Dermis microvascular lymphatic vessel endothelial cell (primary cell): ENCODE measurements at regions not wholly inside any gene's neighbourhood (a gene's known extent, or its start where the extent isn't known, plus 50 kb on each side); places are given as distances from the start of the nearest gene placed in this dataset.
"Not testable (repeated sequence)": the region's sequence is repeated elsewhere in the genome, so short reads cannot be mapped to it uniquely, and the experiment has no call there.

Experiments used
- DNase-seq, 2 donors: peaks; one replicate each; pipeline versions ENCODE4 v3.0.0 to v3.0.0-alpha.2; 2010; ENCODE audit warnings: low read depth in 2 of 2

- DNase-seq, result peak; percentile 43 to 72
Observed at GRCh38 chr3:20340324-20340928, 154.4 kb upstream of the SGO1 start.

- no peak for DNase-seq
Observed at GRCh38 chr3:20336572-20336971, 150.6 kb upstream of the SGO1 start.

- no peak for DNase-seq
Observed at GRCh38 chr3:20334842-20335241, 148.8 kb upstream of the SGO1 start.

- no peak for DNase-seq
Observed at GRCh38 chr3:20327889-20328288, 141.9 kb upstream of the SGO1 start.

- no peak for DNase-seq
Observed at GRCh38 chr3:20326541-20326940, 140.5 kb upstream of the SGO1 start.

- no peak for DNase-seq
Observed at GRCh38 chr3:20325563-20325962, 139.6 kb upstream of the SGO1 start.

- DNase-seq, result no peak
Observed at GRCh38 chr3:20324664-20325478, 138.9 kb upstream of the SGO1 start.

GRCh38 chr3:20323307-20323927, 137.4 kb upstream of the SGO1 start:
- peak in 1 of 2 donors; percentile 26 for DNase-seq

- no peak for DNase-seq
Observed at GRCh38 chr3:20322085-20322484, 136.1 kb upstream of the SGO1 start.

- no peak for DNase-seq
Observed at GRCh38 chr3:20321391-20322047, 135.5 kb upstream of the SGO1 start.

- no peak for DNase-seq
Observed at GRCh38 chr3:20320489-20320888, 134.5 kb upstream of the SGO1 start.

- DNase-seq, result no peak
Observed at GRCh38 chr3:20319551-20319950, 133.5 kb upstream of the SGO1 start.

- no peak for DNase-seq
Observed at GRCh38 chr3:20317616-20318015, 131.6 kb upstream of the SGO1 start.

GRCh38 chr3:20316238-20316637, 130.2 kb upstream of the SGO1 start:
- no peak for DNase-seq

- no peak for DNase-seq
Observed at GRCh38 chr3:20310629-20311028, 124.6 kb upstream of the SGO1 start.

- no peak for DNase-seq
Observed at GRCh38 chr3:20307383-20307782, 121.4 kb upstream of the SGO1 start.

- no peak for DNase-seq
Observed at GRCh38 chr3:20305647-20306046, 119.6 kb upstream of the SGO1 start.

GRCh38 chr3:20302766-20303165, 116.8 kb upstream of the SGO1 start:
- no peak for DNase-seq

GRCh38 chr3:20288050-20288449, 102.0 kb upstream of the SGO1 start:
- no peak for DNase-seq

GRCh38 chr3:20280257-20280656, 94.3 kb upstream of the SGO1 start:
- no peak for DNase-seq

- not testable (repeated sequence) for DNase-seq
Observed at GRCh38 chr3:20265977-20266376, 80.0 kb upstream of the SGO1 start.

- no peak for DNase-seq
Observed at GRCh38 chr3:20264900-20265567, 79.0 kb upstream of the SGO1 start.
